Panc1 (cell line): ENCODE measurements at regions not wholly inside any gene's neighbourhood (a gene's known extent, or its start where the extent isn't known, plus 50 kb on each side); places are given as distances from the start of the nearest gene placed in this dataset.

ENCODE experiments used
- ATAC-seq: fragments of 200-7000 bp; cut with Tn5 transposase; 2 replicates; pipeline ENCODE4 v1.9.1; 2020; ENCODE audit warnings: mild to moderate bottlenecking, moderate library complexity
- BruUV-seq: library from RNA; stranded (reverse); fragments of 400-500 nt; replicated peaks from 2 replicates; lab custom pipeline; 2021; lab: Mats Ljungman, UMichigan
- CTCF ChIA-PET: fragments of 300-600 bp; sonication (Branson Sonifier 250); formaldehyde crosslinking; loops from one replicate; lab custom pipeline; 2022; ENCODE audit warnings: antibody characterized with exemption; lab: Charles Lee
- POLR2A ChIA-PET: fragments of 300-600 bp; sonication (Branson Sonifier 250); formaldehyde crosslinking; loops from one replicate; lab custom pipeline; 2022; ENCODE audit warnings: antibody characterized with exemption; lab: Charles Lee
- DNase-seq: peaks from one replicate; pipeline ENCODE4 v3.0.0-alpha.2; 2010; ENCODE audit warnings: low read depth, low spot score
- H3K27ac ChIP-seq: 2 replicates; pipeline ENCODE4 v1.5.1; 2011; ENCODE audit warnings: mild to moderate bottlenecking, low read length, inconsistent platforms
- H3K27me3 ChIP-seq: fragments of 200-500 bp; sonication (Bioruptor generic); 2 replicates; pipeline ENCODE4 v1.6.0; 2014; ENCODE audit warnings: low read length, inconsistent platforms; ENCODE audit not compliant: control insufficient read depth, insufficient read depth
- H3K36me3 ChIP-seq: fragments of 200-500 bp; sonication (Bioruptor generic); 2 replicates; pipeline ENCODE4 v1.5.1; 2014; ENCODE audit warnings: inconsistent platforms, mild to moderate bottlenecking, low read length, moderate library complexity; ENCODE audit not compliant: control insufficient read depth, insufficient read depth
- H3K4me1 ChIP-seq: 2 replicates; pipeline ENCODE4 v1.5.1; 2011; ENCODE audit warnings: inconsistent platforms, mild to moderate bottlenecking, low read length, moderate library complexity; ENCODE audit not compliant: control insufficient read depth, insufficient read depth
- H3K4me3 ChIP-seq, 2 experiments: 2 replicates each; pipeline ENCODE4 v1.5.1; 2011 to 2012; ENCODE audit warnings: low read depth in 2 of 2, low read length in 2 of 2, mild to moderate bottlenecking in 2 of 2, inconsistent platforms in 1 of 2, moderate library complexity in 1 of 2
- H3K9me3 ChIP-seq: fragments of 200-500 bp; sonication (Bioruptor generic); 2 replicates; pipeline ENCODE4 v1.5.1; 2014; ENCODE audit warnings: low read depth, mild to moderate bottlenecking, inconsistent platforms, low read length, moderate library complexity; ENCODE audit not compliant: control insufficient read depth, insufficient read depth
- CTCF ChIP-seq: fragments of 450-650 bp; IDR thresholded peaks from 2 replicates; pipeline ENCODE4 v1.5.1; 2017; ENCODE audit warnings: mild to moderate bottlenecking
- POLR2AphosphoS5 ChIP-seq: IDR thresholded peaks from 2 replicates; pipeline ENCODE4 v1.6.1; 2012; ENCODE audit warnings: mild to moderate bottlenecking, low read depth, low read length, moderate library complexity
- REST ChIP-seq, 2 experiments: IDR thresholded peaks; 2 replicates each; pipeline ENCODE4 v1.6.1; 2011 to 2012; ENCODE audit warnings: low read depth in 2 of 2, control low read depth in 1 of 2, low read length in 1 of 2, mild to moderate bottlenecking in 1 of 2, moderate library complexity in 1 of 2; ENCODE audit not compliant: insufficient read depth in 1 of 2
- SIN3A ChIP-seq: IDR thresholded peaks from 2 replicates; pipeline ENCODE4 v1.6.1; 2012; ENCODE audit warnings: low read depth, mild to moderate bottlenecking, low read length, moderate library complexity, borderline replicate concordance; ENCODE audit not compliant: insufficient read depth
- TCF7L2 ChIP-seq: IDR thresholded peaks from 2 replicates; pipeline ENCODE4 v1.6.1; 2011; ENCODE audit warnings: mild to moderate bottlenecking, low read depth, low read length, inconsistent platforms
- in situ Hi-C: cut with HindIII; loops from 2 replicates; pipeline ENCODE4 v1.10.0; 2016; ENCODE audit warnings: low sequenced_read_pairs, low pct_unique_long_range_greater_than_20kb
- intact Hi-C: fragments of 100-400 bp; cut with micrococcal nuclease; formaldehyde crosslinking; loops from one replicate; pipeline ENCODE4 v1.10.0; 2022; ENCODE audit not compliant: unreplicated experiment

GRCh38 chr15:29558261-29558660 is 264.0 kb downstream of the TJP1 start:
- ATAC-seq, result no peak
- DNase-seq, result no peak
- Histone ChIP-seq H3K27ac (no peak overlapping the region), H3K27me3 (no peaks in the 10 kb centered on the region), H3K4me3 (no peak overlapping the region), H3K4me1 (no peaks in the 10 kb centered on the region), H3K9me3 (no peaks in the 10 kb centered on the region), H3K36me3 (no peaks in the 10 kb centered on the region)
- intact Hi-C loops, result no loop called here
- POLR2A ChIA-PET, result no interaction called here
- in situ Hi-C loops, result no loop called here
- no TSS peak for BruUV-seq
- CTCF ChIA-PET, result no interaction called here
- TF ChIP-seq TCF7L2 (no peak), POLR2AphosphoS5 (no peak), REST (IDR thresholded peaks at IDR 0.05; ENCODE audit: insufficient read depth in 1 of 2, low read depth in 2 of 2, low read length in 1 of 2) (no peak), SIN3A (no peak)

GRCh38 chr15:29557171-29557570 is 265.1 kb downstream of the TJP1 start:
- ChIA-PET POLR2A (no interaction called here), CTCF (interaction anchor here (0.5 kb wide), 1 partner anchor 19 kb away, joined by 3 read pairs; no protein-coding TSS in a partner anchor)
- intact Hi-C loops, result no loop called here
- in situ Hi-C loops, result no loop called here
- BruUV-seq, result no TSS peak
- H3K27me3 ChIP-seq, result no peaks in the 10 kb centered on the region
- no peaks in the 10 kb centered on the region for H3K9me3 ChIP-seq
- no peaks in the 10 kb centered on the region for H3K36me3 ChIP-seq
- H3K27ac ChIP-seq, result no peak overlapping the region
- no peak overlapping the region for H3K4me3 ChIP-seq
- no peaks in the 10 kb centered on the region for H3K4me1 ChIP-seq
- TF ChIP-seq TCF7L2, result no peak
- no peak for TF ChIP-seq SIN3A
- TF ChIP-seq REST (IDR thresholded peaks at IDR 0.05; ENCODE audit: insufficient read depth in 1 of 2, low read depth in 2 of 2, low read length in 1 of 2), result no peak
- no peak for TF ChIP-seq CTCF
- TF ChIP-seq POLR2AphosphoS5, result no peak
- ATAC-seq (no peak), DNase-seq (no peak)
